ENCODE measurements at regions not wholly inside any gene's neighbourhood (a gene's known extent, or its start where the extent isn't known, plus 50 kb on each side); places are given as distances from the start of the nearest gene placed in this dataset.

- peak; percentile 7 for DNase-seq (ENCODE audit: low read depth)
- no peak overlapping the region for H3K4me3 ChIP-seq (ENCODE audit: low read depth, low read length)
- TF ChIP-seq CTCF (conservative IDR thresholded peaks at IDR 0.05; ENCODE audit: low read depth, low read length) = no peak
Measured at GRCh38 chr6:150813319-150813992, 52.0 kb upstream of the MTHFD1L start.

- no peak overlapping the region for H3K4me3 ChIP-seq (ENCODE audit: low read depth, low read length)
- no peak for TF ChIP-seq CTCF (conservative IDR thresholded peaks at IDR 0.05; ENCODE audit: low read depth, low read length)
- peak; percentile 30 for DNase-seq (ENCODE audit: low read depth)
Measured at GRCh38 chr6:150813993-150814359, 51.5 kb upstream of the MTHFD1L start.
